PFSK-1 (cell line): ENCODE measurements at regions not wholly inside any gene's neighbourhood (a gene's known extent, or its start where the extent isn't known, plus 50 kb on each side); places are given as distances from the start of the nearest gene placed in this dataset.

Experiments used
- POLR2AphosphoS5 ChIP-seq: IDR thresholded peaks from 2 replicates; pipeline ENCODE4 v1.6.1; 2012; ENCODE audit warnings: low read depth, mild to moderate bottlenecking, control low read depth, low read length, moderate library complexity
- TF ChIP-seq, protein P1 (sequence below), 2 experiments: IDR thresholded peaks; 2 replicates each; pipeline versions ENCODE4 v1.6.1 to v1.8.0; 2011 to 2012; ENCODE audit warnings: low read depth in 2 of 2, low read length in 2 of 2, control low read depth in 1 of 2, inconsistent platforms in 1 of 2, mild to moderate bottlenecking in 1 of 2, moderate library complexity in 1 of 2; ENCODE audit not compliant: insufficient read depth in 1 of 2

DNA sequence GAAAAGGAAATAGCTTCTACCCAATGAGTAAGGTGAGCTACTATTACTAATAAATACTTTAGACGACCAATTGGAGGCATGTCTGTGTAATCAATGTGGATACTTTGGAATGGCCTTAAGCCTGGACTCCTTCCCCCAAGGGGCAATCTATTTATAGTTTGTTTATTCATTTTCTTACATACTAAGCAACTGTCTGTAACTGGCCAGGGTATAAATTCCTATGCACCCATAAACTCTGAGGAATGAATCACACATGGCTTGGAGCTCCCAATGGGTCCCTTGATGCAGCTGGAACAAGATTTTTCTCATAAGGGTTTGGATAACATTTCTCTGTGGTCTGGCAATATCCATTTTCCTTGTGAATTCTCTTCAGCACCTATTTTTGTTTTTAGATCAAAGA lies 506.8 kb downstream of the EDEM1 start:
- TF ChIP-seq POLR2AphosphoS5, result no peak
- TF ChIP-seq, protein P1, sequence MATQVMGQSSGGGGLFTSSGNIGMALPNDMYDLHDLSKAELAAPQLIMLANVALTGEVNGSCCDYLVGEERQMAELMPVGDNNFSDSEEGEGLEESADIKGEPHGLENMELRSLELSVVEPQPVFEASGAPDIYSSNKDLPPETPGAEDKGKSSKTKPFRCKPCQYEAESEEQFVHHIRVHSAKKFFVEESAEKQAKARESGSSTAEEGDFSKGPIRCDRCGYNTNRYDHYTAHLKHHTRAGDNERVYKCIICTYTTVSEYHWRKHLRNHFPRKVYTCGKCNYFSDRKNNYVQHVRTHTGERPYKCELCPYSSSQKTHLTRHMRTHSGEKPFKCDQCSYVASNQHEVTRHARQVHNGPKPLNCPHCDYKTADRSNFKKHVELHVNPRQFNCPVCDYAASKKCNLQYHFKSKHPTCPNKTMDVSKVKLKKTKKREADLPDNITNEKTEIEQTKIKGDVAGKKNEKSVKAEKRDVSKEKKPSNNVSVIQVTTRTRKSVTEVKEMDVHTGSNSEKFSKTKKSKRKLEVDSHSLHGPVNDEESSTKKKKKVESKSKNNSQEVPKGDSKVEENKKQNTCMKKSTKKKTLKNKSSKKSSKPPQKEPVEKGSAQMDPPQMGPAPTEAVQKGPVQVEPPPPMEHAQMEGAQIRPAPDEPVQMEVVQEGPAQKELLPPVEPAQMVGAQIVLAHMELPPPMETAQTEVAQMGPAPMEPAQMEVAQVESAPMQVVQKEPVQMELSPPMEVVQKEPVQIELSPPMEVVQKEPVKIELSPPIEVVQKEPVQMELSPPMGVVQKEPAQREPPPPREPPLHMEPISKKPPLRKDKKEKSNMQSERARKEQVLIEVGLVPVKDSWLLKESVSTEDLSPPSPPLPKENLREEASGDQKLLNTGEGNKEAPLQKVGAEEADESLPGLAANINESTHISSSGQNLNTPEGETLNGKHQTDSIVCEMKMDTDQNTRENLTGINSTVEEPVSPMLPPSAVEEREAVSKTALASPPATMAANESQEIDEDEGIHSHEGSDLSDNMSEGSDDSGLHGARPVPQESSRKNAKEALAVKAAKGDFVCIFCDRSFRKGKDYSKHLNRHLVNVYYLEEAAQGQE (IDR thresholded peaks at IDR 0.05; ENCODE audit: insufficient read depth in 1 of 2, low read depth in 2 of 2, low read length in 2 of 2), result no peak
